ENCODE measurements at regions not wholly inside any gene's neighbourhood (a gene's known extent, or its start where the extent isn't known, plus 50 kb on each side); places are given as distances from the start of the nearest gene placed in this dataset.

GRCh38 chr22:33114565-33114964, 56.4 kb upstream of the SYN3 start:
- H3K27ac ChIP-seq, result no peak overlapping the region
- TF ChIP-seq, protein P1, sequence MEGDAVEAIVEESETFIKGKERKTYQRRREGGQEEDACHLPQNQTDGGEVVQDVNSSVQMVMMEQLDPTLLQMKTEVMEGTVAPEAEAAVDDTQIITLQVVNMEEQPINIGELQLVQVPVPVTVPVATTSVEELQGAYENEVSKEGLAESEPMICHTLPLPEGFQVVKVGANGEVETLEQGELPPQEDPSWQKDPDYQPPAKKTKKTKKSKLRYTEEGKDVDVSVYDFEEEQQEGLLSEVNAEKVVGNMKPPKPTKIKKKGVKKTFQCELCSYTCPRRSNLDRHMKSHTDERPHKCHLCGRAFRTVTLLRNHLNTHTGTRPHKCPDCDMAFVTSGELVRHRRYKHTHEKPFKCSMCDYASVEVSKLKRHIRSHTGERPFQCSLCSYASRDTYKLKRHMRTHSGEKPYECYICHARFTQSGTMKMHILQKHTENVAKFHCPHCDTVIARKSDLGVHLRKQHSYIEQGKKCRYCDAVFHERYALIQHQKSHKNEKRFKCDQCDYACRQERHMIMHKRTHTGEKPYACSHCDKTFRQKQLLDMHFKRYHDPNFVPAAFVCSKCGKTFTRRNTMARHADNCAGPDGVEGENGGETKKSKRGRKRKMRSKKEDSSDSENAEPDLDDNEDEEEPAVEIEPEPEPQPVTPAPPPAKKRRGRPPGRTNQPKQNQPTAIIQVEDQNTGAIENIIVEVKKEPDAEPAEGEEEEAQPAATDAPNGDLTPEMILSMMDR (conservative IDR thresholded peaks at IDR 0.05), result no peak

DNA sequence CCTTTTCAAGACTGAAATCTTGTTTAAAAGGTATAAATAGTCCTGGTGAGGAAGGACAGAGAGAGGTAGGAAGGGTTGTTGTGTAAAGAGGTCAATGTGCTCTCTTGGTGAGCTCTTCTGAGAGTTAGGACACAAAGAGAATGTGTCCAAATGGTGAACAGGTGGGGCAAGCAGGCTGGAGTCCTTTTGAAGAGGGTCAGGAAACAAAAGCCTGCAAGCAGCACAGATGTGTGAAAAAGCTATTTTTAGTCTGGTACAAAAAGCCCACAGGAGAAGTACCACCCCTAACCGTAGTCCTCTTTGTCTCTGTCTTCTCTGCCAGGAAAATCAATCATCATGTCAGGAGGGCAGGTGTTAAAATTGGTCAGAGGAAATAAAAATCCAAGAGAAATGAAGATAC, 54.4 kb upstream of the SYN3 start:
- TF ChIP-seq, protein P1 (conservative IDR thresholded peaks at IDR 0.05), result no peak
- no peak overlapping the region for H3K27ac ChIP-seq

DNA sequence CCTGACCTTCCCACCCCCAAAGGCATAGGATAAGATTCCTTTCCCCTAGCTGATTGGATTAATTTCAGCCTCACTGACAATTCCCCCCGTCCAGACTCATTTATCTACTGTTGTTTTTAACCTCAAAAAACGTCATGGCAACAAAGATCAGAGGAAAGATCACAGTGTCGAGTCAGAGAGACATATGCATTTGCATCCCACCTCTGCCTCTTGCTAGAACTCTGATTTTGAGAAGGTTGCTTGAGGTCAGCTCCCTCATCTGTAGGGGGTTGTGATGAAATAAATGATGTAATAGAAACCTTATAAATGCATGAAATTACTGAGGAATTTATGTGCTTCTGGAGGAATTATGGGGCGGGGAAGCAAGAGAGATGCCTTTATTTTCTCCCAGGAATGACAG, 53.3 kb upstream of the SYN3 start:
- no peak overlapping the region for H3K27ac ChIP-seq
- TF ChIP-seq, protein P1 (conservative IDR thresholded peaks at IDR 0.05), result no peak

DNA sequence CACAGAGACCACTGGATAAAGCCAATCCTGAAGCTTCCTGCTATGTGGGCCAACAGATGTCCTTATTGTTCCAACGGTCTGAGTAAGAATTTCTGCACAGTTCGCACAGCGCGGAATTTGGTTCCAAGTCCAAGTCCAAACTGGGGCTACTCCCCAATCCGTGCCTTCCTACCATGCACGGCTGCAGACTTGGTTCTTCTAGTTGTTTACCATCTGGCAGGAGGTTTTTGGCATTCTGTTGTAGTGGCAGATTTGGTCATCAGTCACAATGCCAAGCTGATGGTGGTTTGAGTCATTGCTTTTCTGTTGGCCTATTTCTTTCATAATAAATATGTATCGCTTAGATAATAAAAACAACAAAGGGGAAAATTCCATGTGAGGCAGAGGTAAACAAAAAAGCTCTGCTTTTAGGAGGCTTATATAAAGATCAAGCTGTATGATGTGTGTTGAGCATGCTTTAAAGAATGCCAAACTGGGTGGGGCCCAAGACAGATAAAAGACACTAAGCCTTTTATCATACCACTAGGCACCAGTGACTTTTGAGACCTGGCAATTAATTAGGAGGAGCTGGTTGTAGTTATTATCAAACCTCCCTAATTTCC, 52.5 kb upstream of the SYN3 start:
- no peak overlapping the region for H3K27ac ChIP-seq
- TF ChIP-seq, protein P1 (conservative IDR thresholded peaks at IDR 0.05), result no peak

GRCh38 chr22:33109514-33110430, 51.6 kb upstream of the SYN3 start:
- no peak overlapping the region for H3K27ac ChIP-seq
- TF ChIP-seq, protein P1 (conservative IDR thresholded peaks at IDR 0.05), result no peak

DNA sequence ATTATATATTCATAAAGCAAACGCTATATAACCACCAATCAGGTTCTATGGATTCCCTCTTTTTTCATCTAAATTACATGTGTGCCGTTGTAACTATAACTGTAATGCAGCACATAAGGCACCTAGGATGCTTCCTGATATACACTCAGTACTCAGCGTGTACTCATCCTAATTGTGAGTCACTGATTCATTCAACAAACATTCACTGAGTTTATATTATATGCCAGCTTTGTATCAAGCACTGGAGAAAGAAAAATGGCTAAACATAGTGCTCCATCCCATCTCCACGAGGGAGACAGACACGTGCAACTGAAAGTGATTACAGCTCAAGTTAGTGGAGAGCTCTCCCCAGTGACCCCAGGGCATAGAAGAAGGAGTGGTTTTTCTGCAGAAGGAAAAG, 49.9 kb upstream of the SYN3 start:
- TF ChIP-seq, protein P1 (conservative IDR thresholded peaks at IDR 0.05), result no peak
- no peak overlapping the region for H3K27ac ChIP-seq

Data from VCaP (cell line).